HCT116 (cell line): ENCODE measurements at regions not wholly inside any gene's neighbourhood (a gene's known extent, or its start where the extent isn't known, plus 50 kb on each side); places are given as distances from the start of the nearest gene placed in this dataset.

ENCODE experiments used
- ATAC-seq: fragments of 200-7000 bp; cut with Tn5 transposase; 2 replicates; pipeline ENCODE4 v1.9.1; 2020; ENCODE audit warnings: mild to moderate bottlenecking, moderate library complexity
- BruUV-seq: library from RNA; stranded (reverse); fragments of 400-500 nt; replicated peaks from 2 replicates; lab custom pipeline; 2021; lab: Mats Ljungman, UMichigan
- CTCF ChIA-PET: fragments of 300-600 bp; sonication (Branson Sonifier 250); formaldehyde crosslinking; loops from one replicate; lab custom pipeline; 2021; ENCODE audit warnings: antibody characterized with exemption; lab: Charles Lee
- POLR2A ChIA-PET: fragments of 300-600, 350-600 bp; sonication (Branson Sonifier 250); formaldehyde crosslinking; loops from one replicate; lab custom pipeline; 2021; ENCODE audit warnings: antibody characterized with exemption; lab: Charles Lee
- RAD21 ChIA-PET, 2 experiments: fragments of 300-600 bp; sonication (Branson Sonifier 250); formaldehyde crosslinking; loops; one replicate each; lab custom pipeline; 2023; ENCODE audit warnings: low total read pairs in 2 of 2; ENCODE audit not compliant: uncharacterized antibody in 2 of 2, unreplicated experiment in 2 of 2, low non-redundant PET in 1 of 2; lab: Charles Lee
- DNase-seq: peaks from one replicate; pipeline ENCODE4 v3.0.0-alpha.2; 2010; ENCODE audit warnings: low read depth, low spot score
- H2AFZ ChIP-seq: fragments of 200-600 bp; shearing (Covaris generic), sonication (generic); 2 replicates; pipeline ENCODE4 v1.6.1; 2017; ENCODE audit warnings: low read depth, mixed run types, mixed read lengths, antibody characterized with exemption, low read length; ENCODE audit not compliant: poor library complexity, severe bottlenecking
- H3K27ac ChIP-seq: 2 replicates; pipeline ENCODE4 v1.5.1; 2012; ENCODE audit warnings: low read depth, low read length
- H3K27me3 ChIP-seq: fragments of 200-600 bp; sonication (generic); 2 replicates; pipeline ENCODE4 v1.6.1; 2016; ENCODE audit warnings: mixed run types, low read length, mixed read lengths; ENCODE audit not compliant: insufficient read depth
- H3K36me3 ChIP-seq, 2 experiments: fragments of 200-500 bp in 1 of 2; fragments of 200-600 bp in 1 of 2; sonication (Bioruptor generic) in 1 of 2; sonication (generic) in 1 of 2; 2 replicates each; pipeline versions ENCODE4 v1.5.1 to v1.6.1; 2014 to 2016; ENCODE audit warnings: low read length in 2 of 2, inconsistent platforms in 1 of 2, mixed read lengths in 1 of 2, mixed run types in 1 of 2; ENCODE audit not compliant: insufficient read depth in 2 of 2, control insufficient read depth in 1 of 2
- H3K4me1 ChIP-seq, 2 experiments: fragments of 200-600 bp in 1 of 2; sonication (generic) in 1 of 2; 2 replicates each; pipeline versions ENCODE4 v1.5.1 to v1.6.1; 2012 to 2017; ENCODE audit warnings: low read length in 2 of 2, inconsistent platforms in 1 of 2, mild to moderate bottlenecking in 1 of 2, mixed read lengths in 1 of 2, mixed run types in 1 of 2, moderate library complexity in 1 of 2; ENCODE audit not compliant: insufficient read depth in 2 of 2, control insufficient read depth in 1 of 2
- H3K4me2 ChIP-seq: fragments of 200-600 bp; sonication (generic); 2 replicates; pipeline ENCODE4 v1.6.1; 2017; ENCODE audit warnings: mixed run types, low read length, mixed read lengths
- H3K4me3 ChIP-seq, 2 experiments: fragments of 200-600 bp in 1 of 2; sonication (generic) in 1 of 2; replicated peaks in 1 of 2; 2 replicates each; pipeline ENCODE4 v1.5.1; 2011 to 2016; ENCODE audit warnings: low read length in 2 of 2, control low read depth in 1 of 2, low read depth in 1 of 2, mild to moderate bottlenecking in 1 of 2, mixed read lengths in 1 of 2, mixed run types in 1 of 2
- H3K79me2 ChIP-seq: fragments of 200-600 bp; sonication (generic); 2 replicates; pipeline ENCODE4 v1.6.1; 2017; ENCODE audit warnings: mild to moderate bottlenecking, mixed run types, low read length, moderate library complexity, mixed read lengths; ENCODE audit not compliant: insufficient read depth
- H3K9ac ChIP-seq: fragments of 200-600 bp; sonication (generic); 2 replicates; pipeline ENCODE4 v1.6.1; 2016; ENCODE audit warnings: low read length, mixed read lengths
- H3K9me2 ChIP-seq: fragments of 200-600 bp; sonication (generic), shearing (Covaris generic); 2 replicates; pipeline ENCODE4 v1.6.1; 2017; ENCODE audit warnings: mixed run types, mild to moderate bottlenecking, moderate library complexity; ENCODE audit not compliant: insufficient read depth
- H3K9me3 ChIP-seq, 2 experiments: fragments of 200-500 bp in 1 of 2; fragments of 200-600 bp in 1 of 2; sonication (Bioruptor generic) in 1 of 2; sonication (generic) in 1 of 2; 2 replicates each; pipeline ENCODE4 v1.6.1; 2014 to 2017; ENCODE audit warnings: low read length in 2 of 2, mixed read lengths in 2 of 2, inconsistent platforms in 1 of 2, low read depth in 1 of 2, mild to moderate bottlenecking in 1 of 2, mixed run types in 1 of 2, moderate library complexity in 1 of 2; ENCODE audit not compliant: control insufficient read depth in 1 of 2, insufficient read depth in 1 of 2
- H4K20me1 ChIP-seq: fragments of 200-600 bp; sonication (generic), shearing (Covaris generic); 2 replicates; pipeline ENCODE4 v1.6.1; 2017; ENCODE audit warnings: mixed run types, mild to moderate bottlenecking, moderate library complexity; ENCODE audit not compliant: insufficient read depth
- ATF3 ChIP-seq: IDR thresholded peaks from 2 replicates; pipeline ENCODE4 v1.6.1; 2012
- CBX3 ChIP-seq: IDR thresholded peaks from 2 replicates; pipeline ENCODE4 v1.6.1; 2012; ENCODE audit warnings: low read depth
- CEBPB ChIP-seq: IDR thresholded peaks from 2 replicates; pipeline ENCODE4 v1.6.1; 2012; ENCODE audit warnings: low read depth
- CTCF ChIP-seq, 3 experiments: fragments of 200-600 bp in 1 of 3; sonication (generic) in 1 of 3; IDR thresholded peaks in 2 of 3; conservative IDR thresholded peaks in 1 of 3; 2 replicates each; pipeline ENCODE4 v1.5.1; 2012 to 2017; ENCODE audit warnings: low read depth in 2 of 3, low read length in 2 of 3, antibody characterized with exemption in 1 of 3, borderline replicate concordance in 1 of 3, control low read depth in 1 of 3, mild to moderate bottlenecking in 1 of 3, mixed read lengths in 1 of 3, mixed run types in 1 of 3, moderate library complexity in 1 of 3; ENCODE audit not compliant: insufficient read depth in 1 of 3
- FOSL1 ChIP-seq: IDR thresholded peaks from 2 replicates; pipeline ENCODE4 v1.6.1; 2012; ENCODE audit warnings: low read depth
- MAX ChIP-seq: IDR thresholded peaks from 2 replicates; pipeline ENCODE4 v1.6.1; 2012
- SIN3A ChIP-seq: IDR thresholded peaks from 2 replicates; pipeline ENCODE4 v1.6.1; 2012; ENCODE audit warnings: low read depth
- SP1 ChIP-seq: IDR thresholded peaks from 2 replicates; pipeline ENCODE4 v1.6.1; 2012; ENCODE audit warnings: low read depth
- SRF ChIP-seq: IDR thresholded peaks from 2 replicates; pipeline ENCODE4 v1.6.1; 2012; ENCODE audit warnings: low read depth
- YY1 ChIP-seq: IDR thresholded peaks from 2 replicates; pipeline ENCODE4 v1.6.1; 2011; ENCODE audit warnings: low read length, low read depth, moderate library complexity, mild to moderate bottlenecking; ENCODE audit not compliant: insufficient replicate concordance; ENCODE audit errors: extremely low read depth
- ZBTB33 ChIP-seq: IDR thresholded peaks from 2 replicates; pipeline ENCODE4 v1.6.1; 2011; ENCODE audit warnings: mild to moderate bottlenecking, low read length, moderate library complexity; ENCODE audit not compliant: insufficient replicate concordance; ENCODE audit errors: extremely low read depth
- ZFX ChIP-seq: fragments of 450-650 bp; IDR thresholded peaks from 2 replicates; pipeline ENCODE4 v1.6.1; 2017
- ZNF274 ChIP-seq: fragments of 200-500 bp; sonication (Bioruptor generic); IDR thresholded peaks from 2 replicates; pipeline ENCODE4 v1.6.1; 2014; ENCODE audit warnings: mild to moderate bottlenecking, low read depth, low read length, inconsistent platforms
- intact Hi-C: fragments of 100-400 bp; cut with micrococcal nuclease; formaldehyde crosslinking; loops from 2 replicates; pipeline ENCODE4 v1.10.0; 2022

GRCh38 chr10:57300718-57301117, 939.7 kb upstream of the ZWINT start:
- DNase-seq (no peak), ATAC-seq (no peak)
- Histone ChIP-seq H3K9me3 (peaks cover 4 to 13% of the 10 kb centered on the region in 2 experiments; a peak in 2 of 4 replicates), H3K4me1 (no peaks in the 10 kb centered on the region), H3K9me2 (no peaks in the 10 kb centered on the region), H3K4me2 (no peak overlapping the region), H3K79me2 (no peaks in the 10 kb centered on the region), H3K27me3 (no peaks in the 10 kb centered on the region), H3K27ac (no peak overlapping the region), H3K4me3 (no peak overlapping the region), H3K36me3 (no peaks in the 10 kb centered on the region; a peak in 1 of 4 replicates), H4K20me1 (no peaks in the 10 kb centered on the region), H2AFZ (no peak overlapping the region), H3K9ac (no peak overlapping the region)
- BruUV-seq, result no TSS peak
- CTCF ChIA-PET, result no interaction called here
- TF ChIP-seq ATF3, result no peak
- POLR2A ChIA-PET, result no interaction called here
- RAD21 ChIA-PET, result no interaction called here
- intact Hi-C loops, result no loop called here

GRCh38 chr10:57294698-57295097, 933.6 kb upstream of the ZWINT start:
- H3K9me2 ChIP-seq, result no peaks in the 10 kb centered on the region
- no peak overlapping the region for H2AFZ ChIP-seq
- POLR2A ChIA-PET, result no interaction called here
- RAD21 ChIA-PET, result no interaction called here
- H3K4me3 ChIP-seq, result no peak overlapping the region
- no peaks in the 10 kb centered on the region for H3K27me3 ChIP-seq
- peaks cover 4 to 13% of the 10 kb centered on the region in 2 experiments; a peak in 2 of 4 replicates for H3K9me3 ChIP-seq
- DNase-seq (no peak), ATAC-seq (no peak)
- H3K4me1 ChIP-seq, result no peaks in the 10 kb centered on the region
- H3K79me2 ChIP-seq, result no peaks in the 10 kb centered on the region
- no peak overlapping the region for H3K27ac ChIP-seq
- no TSS peak for BruUV-seq
- no peak overlapping the region for H3K4me2 ChIP-seq
- CTCF ChIA-PET, result no interaction called here
- intact Hi-C loops, result no loop called here
- H3K9ac ChIP-seq, result no peak overlapping the region
- H4K20me1 ChIP-seq, result no peaks in the 10 kb centered on the region
- H3K36me3 ChIP-seq, result no peaks in the 10 kb centered on the region; a peak in 1 of 4 replicates
- TF ChIP-seq ZNF274, result no peak
- no peak for TF ChIP-seq CBX3
- TF ChIP-seq CTCF (IDR thresholded peaks at IDR 0.05 in 2 of 3, conservative IDR thresholded peaks at IDR 0.05 in 1 of 3; ENCODE audit: borderline replicate concordance in 1 of 3, insufficient read depth in 1 of 3, low read depth in 2 of 3, low read length in 2 of 3), result no peak
- TF ChIP-seq SRF, result no peak
- no peak for TF ChIP-seq SIN3A
- TF ChIP-seq ZBTB33, result no peak
- no peak for TF ChIP-seq MAX
- no peak for TF ChIP-seq CEBPB
- no peak for TF ChIP-seq FOSL1
- TF ChIP-seq SP1, result no peak
- TF ChIP-seq ZFX, result no peak
- TF ChIP-seq YY1, result no peak
